Uterus (tissue), 3 donors: ENCODE measurements at regions not wholly inside any gene's neighbourhood (a gene's known extent, or its start where the extent isn't known, plus 50 kb on each side); places are given as distances from the start of the nearest gene placed in this dataset.
"Not testable (repeated sequence)": the region's sequence is repeated elsewhere in the genome, so short reads cannot be mapped to it uniquely, and the experiment has no call there.

Experiments used
- DNase-seq, 2 donors: peaks; one replicate each; pipeline ENCODE4 v3.0.0-alpha.2; 2019 to 2020
- H3K27ac ChIP-seq, 2 donors: fragments of 200-600 bp; sonication (generic); 1 replicate in 1 of 2; 2 replicates in 1 of 2; pipeline ENCODE4 v1.5.1; 2016 to 2018
- H3K27me3 ChIP-seq, 2 donors: fragments of 200-600 bp; sonication (generic); one replicate each; pipeline ENCODE4 v1.5.1; 2018 to 2019; ENCODE audit warnings: control low read depth in 1 of 2
- H3K36me3 ChIP-seq, 2 donors: fragments of 200-600 bp; sonication (generic); one replicate each; pipeline ENCODE4 v1.5.1; 2019; ENCODE audit warnings: control low read depth in 1 of 2
- H3K4me1 ChIP-seq, 2 donors: fragments of 200-600 bp; sonication (generic); one replicate each; pipeline ENCODE4 v1.5.1; 2018 to 2019; ENCODE audit warnings: control low read depth in 1 of 2
- H3K4me3 ChIP-seq, 2 donors: fragments of 200-600 bp; sonication (generic); 1 replicate in 1 of 2; 2 replicates in 1 of 2; pipeline ENCODE4 v1.5.1; 2018 to 2019; ENCODE audit warnings: mild to moderate bottlenecking in 1 of 2
- H3K9me3 ChIP-seq, 2 donors: fragments of 200-600 bp; sonication (generic); one replicate each; pipeline ENCODE4 v1.5.1; 2019; ENCODE audit warnings: control low read depth in 1 of 2
- POLR2A ChIP-seq, 2 donors: fragments of 450-650 bp; IDR thresholded peaks; one replicate each; pipeline ENCODE4 v1.6.1; 2016; ENCODE audit warnings: antibody characterized with exemption in 2 of 2, mild to moderate bottlenecking in 1 of 2, moderate library complexity in 1 of 2
- intact Hi-C: fragments of 100-400 bp; cut with DNase I; formaldehyde crosslinking; loops from one replicate; pipeline ENCODE4 v1.15.1; 2023; ENCODE audit warnings: low total_unique reads
- TF ChIP-seq, protein P1 (sequence below), 4 experiments: fragments of 200-600 bp in 2 of 4; fragments of 450-650 bp in 2 of 4; sonication (generic) in 2 of 4; IDR thresholded peaks; one replicate each; pipeline ENCODE4 v1.5.1; 2016 to 2019; ENCODE audit warnings: antibody characterized with exemption in 4 of 4, mild to moderate bottlenecking in 2 of 4, moderate library complexity in 1 of 4
- donor health status: DM: yes; HTN: yes; CAD: no.

DNA sequence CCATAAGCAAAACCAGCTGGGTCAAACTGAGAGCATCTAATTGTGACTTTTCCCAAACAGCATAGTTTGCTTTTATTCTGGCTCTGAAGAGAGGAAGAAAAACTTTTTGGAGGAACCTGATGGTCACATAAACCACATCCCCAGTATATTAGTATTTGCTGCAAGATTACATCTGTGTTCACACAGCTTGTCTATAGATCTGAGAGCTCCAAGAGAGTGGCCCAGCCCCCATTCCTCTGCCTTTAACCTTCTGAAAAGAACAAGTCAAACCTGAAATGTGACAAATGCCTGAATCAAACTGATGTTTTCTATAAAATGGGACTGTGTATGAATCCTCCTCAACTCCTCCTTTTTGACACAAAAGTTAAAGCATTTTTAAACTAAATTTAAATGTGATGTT lies 435.2 kb downstream of the ZNF479 start:
- H3K27me3 ChIP-seq, H3K4me3 ChIP-seq, H3K27ac ChIP-seq, H3K4me1 ChIP-seq, intact Hi-C loops, H3K9me3 ChIP-seq, DNase-seq, H3K36me3 ChIP-seq: not testable (repeated sequence)

DNA sequence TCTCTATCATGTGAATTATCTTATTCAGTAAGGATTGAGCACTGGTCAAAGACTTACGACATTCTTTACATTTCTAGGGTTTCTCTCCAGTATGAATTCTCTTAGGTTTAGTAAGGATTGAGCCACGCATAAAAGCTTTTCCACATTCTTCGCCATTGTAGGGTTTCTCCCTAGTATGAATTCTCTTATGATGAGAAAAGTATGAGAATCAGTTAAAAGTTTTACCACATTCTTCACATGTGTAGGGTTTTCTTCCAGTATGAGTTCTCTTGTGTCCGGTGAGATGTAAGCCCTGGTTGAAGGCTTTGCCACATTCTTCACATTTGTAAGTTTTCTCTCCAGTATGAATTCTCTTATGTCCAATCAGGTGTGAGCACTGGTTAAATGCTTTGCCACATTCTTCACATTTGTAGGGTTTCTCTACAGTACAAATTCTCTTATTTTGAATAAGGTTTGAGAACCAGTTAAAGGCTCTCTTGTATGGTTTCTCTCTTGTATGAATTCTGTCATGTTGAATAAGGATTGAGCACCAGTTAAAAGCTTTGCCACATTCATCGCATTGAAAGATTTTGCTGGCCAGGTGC lies 445.9 kb downstream of the ZNF479 start:
- Histone ChIP-seq H3K36me3 (no peaks in the 10 kb centered on the region), H3K4me1 (no peaks in the 10 kb centered on the region), H3K27me3 (no peaks in the 10 kb centered on the region), H3K4me3 (no peak overlapping the region), H3K27ac (no peak overlapping the region), H3K9me3 (peaks cover 0 to 4% of the 10 kb centered on the region in 2 donors)
- TF ChIP-seq, protein P1, sequence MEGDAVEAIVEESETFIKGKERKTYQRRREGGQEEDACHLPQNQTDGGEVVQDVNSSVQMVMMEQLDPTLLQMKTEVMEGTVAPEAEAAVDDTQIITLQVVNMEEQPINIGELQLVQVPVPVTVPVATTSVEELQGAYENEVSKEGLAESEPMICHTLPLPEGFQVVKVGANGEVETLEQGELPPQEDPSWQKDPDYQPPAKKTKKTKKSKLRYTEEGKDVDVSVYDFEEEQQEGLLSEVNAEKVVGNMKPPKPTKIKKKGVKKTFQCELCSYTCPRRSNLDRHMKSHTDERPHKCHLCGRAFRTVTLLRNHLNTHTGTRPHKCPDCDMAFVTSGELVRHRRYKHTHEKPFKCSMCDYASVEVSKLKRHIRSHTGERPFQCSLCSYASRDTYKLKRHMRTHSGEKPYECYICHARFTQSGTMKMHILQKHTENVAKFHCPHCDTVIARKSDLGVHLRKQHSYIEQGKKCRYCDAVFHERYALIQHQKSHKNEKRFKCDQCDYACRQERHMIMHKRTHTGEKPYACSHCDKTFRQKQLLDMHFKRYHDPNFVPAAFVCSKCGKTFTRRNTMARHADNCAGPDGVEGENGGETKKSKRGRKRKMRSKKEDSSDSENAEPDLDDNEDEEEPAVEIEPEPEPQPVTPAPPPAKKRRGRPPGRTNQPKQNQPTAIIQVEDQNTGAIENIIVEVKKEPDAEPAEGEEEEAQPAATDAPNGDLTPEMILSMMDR (IDR thresholded peaks at IDR 0.05): no peak
- no peak for TF ChIP-seq POLR2A (IDR thresholded peaks at IDR 0.05)
- intact Hi-C loops: no loop called here
- no peak for DNase-seq

DNA sequence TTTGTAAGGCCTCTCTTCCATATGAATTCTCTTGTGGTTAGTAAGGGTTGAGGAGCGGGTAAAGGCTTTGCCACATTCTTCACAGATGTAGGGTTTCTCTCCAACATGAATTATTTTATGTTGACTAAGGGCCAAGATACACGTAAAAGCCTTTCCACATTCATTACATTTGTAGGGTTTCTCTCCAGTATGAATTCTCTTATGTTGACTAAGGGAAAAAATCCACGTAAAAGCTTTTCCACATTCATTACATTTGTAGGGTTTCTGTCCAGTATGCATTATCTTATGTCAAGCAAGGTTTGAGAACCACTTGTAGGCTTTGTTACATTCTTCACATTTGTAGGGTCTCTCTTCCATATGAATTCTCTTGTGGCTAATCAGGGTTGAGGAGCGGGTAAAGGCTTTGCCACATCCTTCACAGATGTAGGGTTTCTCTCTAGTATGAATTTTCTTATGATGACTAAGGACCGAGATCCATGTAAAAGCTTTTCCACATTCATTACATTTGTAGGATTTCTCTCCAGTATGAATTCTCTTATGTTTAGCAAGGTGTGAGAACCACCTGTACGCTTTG lies 493.0 kb downstream of the ZNF479 start:
- Histone ChIP-seq H3K27me3 (no peaks in the 10 kb centered on the region), H3K9me3 (no peaks in the 10 kb centered on the region), H3K4me1 (no peaks in the 10 kb centered on the region), H3K36me3 (no peaks in the 10 kb centered on the region), H3K27ac (no peak overlapping the region), H3K4me3 (no peak overlapping the region)
- TF ChIP-seq POLR2A (IDR thresholded peaks at IDR 0.05): no peak
- TF ChIP-seq, protein P1 (IDR thresholded peaks at IDR 0.05): no peak
- DNase-seq: no peak
- intact Hi-C loops: no loop called here

DNA sequence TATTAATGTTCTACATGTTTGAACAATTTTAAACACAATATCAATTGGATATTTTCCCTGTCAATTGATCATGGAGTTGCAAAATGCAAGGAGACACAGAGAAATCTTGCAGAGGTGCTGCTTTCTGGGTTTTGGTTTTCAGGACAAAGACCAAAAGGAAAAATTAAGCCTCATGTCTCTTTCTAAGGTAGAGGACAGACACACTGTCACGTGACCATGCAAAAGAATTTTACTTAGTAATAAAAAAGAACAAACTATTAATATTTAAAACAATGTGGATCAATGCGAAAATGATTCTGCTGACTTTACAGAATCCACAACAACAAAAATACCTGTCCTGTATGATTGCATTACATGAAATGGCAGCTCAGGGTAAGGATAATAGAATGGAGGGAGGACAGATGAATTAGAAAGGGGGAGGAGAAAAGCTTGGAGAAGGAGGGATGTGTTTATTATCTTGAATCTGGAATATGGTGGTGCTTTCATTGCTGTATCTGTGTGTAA lies 493.7 kb upstream of the NUPR2 start:
- Histone ChIP-seq H3K36me3 (no peaks in the 10 kb centered on the region), H3K4me3 (no peak overlapping the region), H3K9me3 (no peaks in the 10 kb centered on the region), H3K4me1 (no peaks in the 10 kb centered on the region), H3K27ac (no peak overlapping the region), H3K27me3 (no peaks in the 10 kb centered on the region)
- intact Hi-C loops: no loop called here
- DNase-seq: no peak
- TF ChIP-seq, protein P1 (IDR thresholded peaks at IDR 0.05): no peak
- no peak for TF ChIP-seq POLR2A (IDR thresholded peaks at IDR 0.05)

DNA sequence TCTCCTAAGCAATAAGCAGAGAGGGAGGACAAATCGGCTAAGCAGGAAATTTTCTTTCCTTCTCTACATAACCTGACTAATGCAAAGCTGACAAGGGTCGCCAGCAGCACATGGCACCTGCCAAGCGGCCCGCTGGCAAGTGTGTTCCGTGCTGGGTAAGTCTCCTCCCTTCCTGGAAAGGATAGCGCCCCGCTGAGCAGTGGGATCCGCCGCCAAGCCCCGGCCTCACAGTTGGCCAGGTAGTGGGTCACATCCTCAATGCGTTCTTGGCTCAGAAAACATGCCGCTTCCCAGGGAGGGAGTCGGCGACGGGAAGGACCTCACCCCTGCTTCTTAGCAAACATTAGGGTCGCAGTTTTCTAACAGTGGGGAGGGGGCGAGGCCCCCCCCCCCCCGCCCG lies 488.9 kb upstream of the NUPR2 start:
- no peak for TF ChIP-seq POLR2A (IDR thresholded peaks at IDR 0.05)
- TF ChIP-seq, protein P1 (IDR thresholded peaks at IDR 0.05): no peak
- intact Hi-C loops: no loop called here
- no peaks in the 10 kb centered on the region for H3K36me3 ChIP-seq
- no peaks in the 10 kb centered on the region for H3K4me1 ChIP-seq
- H3K4me3 ChIP-seq: no peak overlapping the region
- DNase-seq: no peak
- no peaks in the 10 kb centered on the region for H3K9me3 ChIP-seq
- H3K27ac ChIP-seq: no peak overlapping the region
- no peaks in the 10 kb centered on the region for H3K27me3 ChIP-seq
